GM19467 (cell line): ENCODE measurements at regions not wholly inside any gene's neighbourhood (a gene's known extent, or its start where the extent isn't known, plus 50 kb on each side); places are given as distances from the start of the nearest gene placed in this dataset.
A peak's percentile ranks its signal among the peaks of the same experiment; 100 is the strongest.

Experiments used
- ATAC-seq: cut with Tn5 transposase; IDR thresholded peaks from one replicate; pipeline ENCODE4 v1.9.1; 2021; ENCODE audit warnings: mild to moderate bottlenecking, moderate library complexity; ENCODE audit not compliant: unreplicated experiment

DNA sequence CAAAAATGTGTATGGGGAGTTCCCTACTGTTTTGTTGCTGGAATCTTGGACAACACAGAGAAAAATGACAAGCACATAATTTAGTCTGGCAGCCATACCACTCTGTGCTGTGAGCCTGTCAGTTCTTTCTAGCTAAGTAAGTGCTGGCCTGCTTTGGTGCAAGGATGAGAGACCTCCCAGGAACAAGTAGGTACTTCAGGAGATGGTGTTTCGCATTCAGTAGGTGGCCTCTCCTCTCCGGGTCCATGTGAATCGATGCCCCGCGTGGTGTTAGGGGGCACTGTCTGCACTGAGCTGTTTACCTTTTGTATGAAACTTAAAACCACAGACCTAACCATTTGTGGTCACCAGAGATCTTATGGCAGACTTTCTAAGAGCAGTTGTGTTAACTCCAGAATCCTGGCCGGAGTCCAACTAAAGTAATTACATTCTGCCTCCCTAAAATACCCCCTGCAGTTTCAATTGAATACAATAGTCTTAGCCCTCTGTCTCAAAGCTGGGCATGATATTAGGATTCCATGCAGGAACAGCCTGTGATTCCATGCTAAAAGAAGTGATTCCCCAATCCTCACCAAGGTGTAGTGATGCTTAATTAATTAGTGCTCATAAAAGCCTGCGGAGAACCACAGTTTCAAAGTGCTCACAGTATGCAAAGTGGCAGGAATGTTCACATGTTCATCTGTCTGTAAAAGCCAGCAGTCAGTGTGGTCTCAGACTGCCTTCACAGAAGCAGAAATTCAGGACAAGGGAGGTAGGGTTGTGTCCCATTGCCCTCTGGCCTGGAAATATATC is 64.2 kb downstream of the LLPH start:
- peak; percentile 80 for ATAC-seq

DNA sequence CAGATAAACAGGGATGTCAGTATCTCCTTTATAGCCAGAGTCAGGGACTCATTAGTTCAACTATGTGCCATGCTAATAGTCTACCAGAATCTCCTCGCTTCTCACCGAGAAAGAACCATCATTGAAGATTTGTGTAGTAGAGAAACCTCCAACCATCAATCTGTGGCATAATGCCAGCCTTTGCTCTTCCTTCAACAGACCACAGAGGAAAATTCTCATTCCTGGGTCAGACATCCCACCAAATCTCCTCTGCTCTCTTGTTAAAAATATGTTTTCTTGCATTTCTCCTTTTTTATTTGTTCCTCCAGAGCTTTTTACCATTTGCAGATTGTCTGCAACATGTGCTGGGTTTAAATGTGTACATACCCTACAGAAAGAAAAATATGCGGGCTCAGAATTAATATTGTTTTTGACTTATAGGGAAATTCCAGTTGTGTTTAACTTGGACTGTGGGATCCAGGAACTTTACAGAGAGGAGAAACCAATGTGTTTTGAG is 64.9 kb downstream of the LLPH start:
- ATAC-seq, result no peak

DNA sequence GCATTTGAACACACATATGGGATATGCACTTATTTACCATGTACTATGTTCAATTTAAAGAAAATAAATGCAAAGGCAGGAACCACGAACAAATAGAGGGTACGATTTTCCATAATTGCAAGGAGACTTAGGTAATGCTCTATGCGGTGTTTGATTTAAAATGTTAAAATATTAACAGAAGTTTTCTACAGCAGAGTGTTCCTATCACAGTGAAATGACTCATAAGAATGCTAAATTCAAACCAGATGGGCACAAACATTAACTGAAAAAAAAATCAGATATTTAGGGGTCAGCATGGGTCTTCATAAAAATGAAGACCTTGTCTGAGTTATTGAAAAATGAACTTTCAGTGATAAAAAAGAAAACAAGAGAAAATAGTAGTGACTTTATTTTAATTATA is 65.4 kb downstream of the LLPH start:
- ATAC-seq, result no peak

DNA sequence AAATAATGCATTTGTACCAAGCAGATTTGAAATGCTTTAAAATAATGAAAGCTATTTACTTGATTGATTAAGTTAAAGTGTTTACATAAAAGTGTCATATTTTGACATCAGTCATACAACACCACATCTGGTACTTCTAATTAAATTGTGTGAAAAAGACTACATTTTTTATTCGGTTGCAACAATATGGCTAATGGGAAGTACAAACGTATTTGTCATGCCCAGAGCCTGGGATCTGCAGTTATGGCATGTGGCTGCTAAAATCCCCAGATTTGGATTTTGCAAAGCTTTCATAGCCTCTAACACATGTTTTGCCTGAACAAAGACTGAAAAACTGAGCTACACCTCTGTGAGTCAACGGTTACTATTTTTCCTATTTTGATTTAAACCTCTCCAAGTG is 66.6 kb downstream of the LLPH start:
- no peak for ATAC-seq

DNA sequence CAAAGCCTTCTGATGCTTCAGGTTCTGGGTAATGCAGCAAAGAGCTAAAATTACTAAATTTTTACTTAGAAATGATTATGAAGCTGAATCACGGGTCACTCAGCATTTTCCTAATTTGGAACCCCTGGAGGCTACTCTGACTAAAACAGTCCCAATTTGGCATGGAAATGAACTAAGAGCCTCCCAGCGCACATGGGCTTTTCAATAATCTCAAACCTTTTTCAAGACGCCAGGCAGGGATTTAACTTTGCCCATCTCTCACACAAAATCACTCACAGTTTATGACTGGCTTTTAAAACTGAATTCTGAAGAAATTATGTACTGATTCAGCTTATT is 68.3 kb downstream of the LLPH start:
- ATAC-seq, result no peak

DNA sequence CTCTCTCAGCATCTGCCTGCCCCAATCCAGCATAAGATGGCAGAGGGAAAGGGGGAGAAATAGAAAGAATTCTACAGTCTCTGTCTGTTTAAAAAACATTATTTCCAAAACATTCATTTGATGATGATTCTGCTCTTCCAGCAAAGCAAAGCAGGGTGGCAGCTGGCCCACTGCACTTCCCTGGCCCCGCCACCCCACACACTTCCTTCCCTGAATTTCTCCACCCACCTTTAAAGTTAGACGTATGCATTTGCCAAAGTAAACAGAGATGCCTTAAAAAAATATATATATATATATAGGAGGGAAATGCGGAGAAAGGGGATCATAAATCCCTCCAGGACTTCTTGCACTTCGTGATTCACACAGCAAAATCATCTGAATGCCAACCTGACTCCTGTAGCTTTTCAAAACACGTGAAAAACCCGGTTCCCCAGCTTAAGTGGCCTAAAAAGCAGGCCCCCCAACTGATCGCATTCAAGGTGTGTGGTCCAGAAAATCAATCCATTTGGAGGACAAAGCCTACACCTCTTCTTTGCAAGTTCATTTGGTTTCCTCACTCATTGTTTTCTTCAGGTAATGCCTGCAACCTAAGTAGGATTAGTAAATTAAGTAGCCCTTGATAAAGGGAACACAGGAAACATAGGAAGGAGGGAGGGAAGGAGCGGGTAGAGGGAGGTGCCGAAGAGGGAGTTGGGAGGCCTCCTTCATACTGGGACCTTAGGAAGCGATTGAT is 68.8 kb downstream of the LLPH start:
- no peak for ATAC-seq

DNA sequence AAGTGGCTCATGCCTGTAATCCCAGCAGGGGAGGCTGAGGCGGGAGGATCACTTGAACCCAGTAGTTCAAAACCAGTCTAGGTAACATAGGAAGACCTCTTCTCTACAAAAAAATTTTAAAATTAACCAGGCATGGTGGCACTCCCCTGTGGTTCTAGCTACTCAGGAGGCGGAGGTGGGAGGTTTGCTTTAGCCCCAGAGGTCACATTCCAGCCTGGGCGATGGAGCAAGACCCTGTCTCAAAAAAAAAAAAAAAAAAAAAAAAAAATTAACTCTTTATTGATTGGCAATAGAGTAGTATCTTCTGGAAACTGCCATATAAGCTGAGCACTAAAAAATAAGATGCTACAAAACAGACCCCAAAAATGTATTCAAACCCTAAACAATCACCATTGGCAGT is 69.5 kb downstream of the LLPH start:
- no peak for ATAC-seq

DNA sequence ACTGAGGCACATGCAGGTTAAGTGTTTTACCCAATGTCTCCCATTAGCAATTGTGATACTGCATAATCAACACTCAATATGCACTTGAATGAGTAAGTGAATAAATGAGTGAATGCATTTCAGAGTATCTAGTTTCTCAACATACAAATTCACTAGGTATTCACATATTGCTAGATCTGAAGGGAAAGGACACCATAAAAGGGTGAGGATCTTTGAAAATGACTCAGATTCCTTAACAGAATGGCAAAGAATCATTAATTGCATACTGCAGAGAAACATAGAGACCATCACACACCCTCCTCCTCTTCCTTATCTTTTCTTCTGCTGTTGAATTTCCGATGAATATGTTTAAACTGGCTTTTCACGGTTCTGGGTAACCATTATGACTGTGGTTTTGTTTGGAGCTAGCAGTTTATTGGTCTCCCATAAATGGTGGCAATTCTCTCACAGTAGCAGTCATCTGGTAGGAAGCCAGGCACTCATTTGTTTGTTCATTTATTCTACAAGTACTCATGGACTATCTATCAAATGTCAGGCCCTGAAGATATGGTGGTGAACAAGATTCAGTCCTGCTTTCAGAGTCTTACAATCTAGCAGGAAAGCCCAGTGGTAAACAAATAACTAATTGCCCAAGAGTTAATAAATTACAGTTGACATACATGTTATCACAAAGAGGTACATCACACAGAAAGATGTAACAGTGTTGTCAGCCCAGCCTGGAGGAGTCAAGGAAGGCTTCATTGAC is 70.2 kb downstream of the LLPH start:
- no peak for ATAC-seq

DNA sequence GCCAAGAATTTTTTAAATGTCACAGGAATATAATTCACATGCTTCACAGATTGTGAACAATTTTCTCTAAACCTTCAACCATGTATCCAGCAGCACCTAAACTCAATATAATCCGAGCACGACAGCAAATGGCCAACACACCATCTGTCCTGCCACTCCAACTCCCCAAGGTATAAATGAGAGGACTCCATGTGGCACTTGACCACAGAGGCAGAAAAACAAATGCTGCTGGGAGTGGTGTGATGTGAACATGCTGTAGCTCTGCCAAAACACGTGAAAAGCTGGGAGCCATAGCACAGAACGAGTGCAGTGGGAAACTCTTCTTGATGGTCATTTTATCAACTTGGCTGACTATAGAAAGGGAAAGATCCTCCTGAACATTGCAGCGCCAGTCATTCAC is 70.9 kb downstream of the LLPH start:
- ATAC-seq, result no peak

DNA sequence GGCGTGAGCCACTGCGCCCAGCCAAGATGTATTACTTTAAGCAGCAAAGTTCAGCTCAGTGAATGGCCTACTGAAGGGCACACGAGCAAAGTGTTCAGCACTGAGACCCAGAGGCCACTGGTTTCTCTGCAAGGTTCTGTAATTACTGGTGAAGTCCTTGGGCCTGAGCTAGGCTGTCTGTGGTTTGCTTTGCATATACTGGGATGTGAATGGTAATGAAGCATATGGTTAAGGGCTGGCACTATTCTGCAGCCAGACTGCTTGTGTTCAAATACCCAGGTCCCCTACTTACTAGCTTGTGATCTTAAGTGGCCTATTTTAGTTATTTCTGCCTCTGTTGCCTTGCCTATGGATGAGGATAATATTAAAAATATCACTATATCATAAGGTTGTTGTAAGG is 72.0 kb downstream of the LLPH start:
- ATAC-seq, result no peak

DNA sequence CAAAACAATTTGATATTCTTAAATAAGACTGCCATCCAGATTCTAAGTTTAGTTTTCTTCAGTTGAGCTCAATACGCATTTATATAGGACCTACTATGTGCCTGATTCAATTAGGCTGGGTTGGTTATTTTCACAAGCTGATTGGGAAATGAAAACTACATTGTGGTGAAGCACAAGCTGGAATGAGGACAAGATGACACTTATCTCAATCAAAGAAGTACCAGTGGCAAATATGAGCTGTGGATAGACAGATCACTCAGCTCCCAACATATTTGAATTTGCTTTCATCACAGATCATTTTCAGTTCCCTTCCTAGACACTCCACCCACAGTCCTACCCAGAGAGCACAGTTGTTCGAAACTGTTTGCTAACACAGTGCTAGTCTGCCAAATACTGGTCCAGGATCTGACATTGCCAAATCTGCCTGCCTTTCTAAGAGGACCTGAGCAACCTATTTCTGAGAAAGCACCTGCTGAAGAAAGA is 74.7 kb downstream of the LLPH start:
- peak; percentile 67 for ATAC-seq

DNA sequence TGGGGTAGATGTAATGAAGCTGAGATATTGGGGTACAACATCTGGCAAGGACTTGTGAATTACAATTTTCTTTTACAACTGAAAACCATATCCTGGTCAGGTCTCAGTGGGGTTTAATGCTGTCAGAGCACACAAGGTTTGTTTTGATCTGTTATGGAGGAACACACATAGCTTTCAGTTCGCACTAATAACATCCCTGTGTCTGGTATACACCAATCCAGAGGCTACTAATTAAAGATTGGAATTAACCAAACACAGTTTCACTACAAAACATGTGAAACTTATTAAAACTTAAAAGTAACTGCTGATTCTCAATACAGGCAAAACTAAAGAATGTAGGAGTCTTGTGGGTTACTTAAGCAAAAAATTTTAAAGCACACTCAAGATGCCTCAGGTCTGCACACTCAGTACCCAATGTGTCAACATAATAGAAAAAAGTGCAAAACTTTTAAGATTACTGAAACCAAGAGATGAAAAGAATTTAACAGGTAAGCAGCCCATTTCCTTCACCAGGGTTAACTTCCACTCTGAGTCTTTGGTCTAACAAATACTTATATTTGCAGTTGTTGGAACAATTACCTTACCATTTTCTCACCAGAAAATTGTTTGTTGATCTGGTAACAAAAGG is 77.4 kb downstream of the LLPH start:
- ATAC-seq, result no peak

DNA sequence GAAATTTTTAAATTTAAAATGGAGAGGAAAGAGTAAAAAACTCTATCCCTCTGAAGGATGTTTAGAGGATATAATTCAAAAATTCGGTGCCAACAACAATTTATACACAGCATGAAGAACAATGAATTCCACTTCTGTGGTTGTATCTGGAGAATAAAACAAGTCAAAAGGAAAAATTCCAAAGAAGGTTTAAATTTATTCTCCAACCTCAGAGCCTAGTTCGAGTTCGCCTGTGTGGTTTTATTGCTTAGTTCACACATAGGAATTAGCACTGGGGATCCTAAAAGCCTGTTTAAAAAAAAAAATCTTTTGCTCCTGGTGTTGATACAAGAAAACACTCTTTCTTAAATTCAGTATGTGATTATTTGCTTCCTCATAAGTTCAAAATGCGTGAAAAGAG is 79.2 kb downstream of the LLPH start:
- no peak for ATAC-seq

DNA sequence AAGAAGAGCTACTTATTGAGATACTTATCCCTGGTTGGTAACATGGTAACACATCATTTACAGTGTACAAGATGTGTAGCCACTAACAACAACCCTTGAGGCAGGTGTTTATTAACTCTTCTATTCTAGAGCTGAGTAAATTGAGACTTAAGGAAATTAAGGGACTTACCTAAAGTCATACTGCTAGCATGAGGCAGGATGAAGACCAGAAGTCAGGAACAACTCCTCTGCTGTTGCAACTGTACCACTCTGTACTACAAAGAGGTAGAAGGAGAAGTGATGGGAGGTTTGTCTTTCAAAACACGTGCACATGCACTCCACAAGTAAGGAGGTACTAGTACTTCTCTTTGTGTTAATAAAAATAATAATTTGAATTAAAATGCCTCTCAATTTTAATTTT is 79.9 kb downstream of the LLPH start:
- ATAC-seq, result peak; percentile 42

DNA sequence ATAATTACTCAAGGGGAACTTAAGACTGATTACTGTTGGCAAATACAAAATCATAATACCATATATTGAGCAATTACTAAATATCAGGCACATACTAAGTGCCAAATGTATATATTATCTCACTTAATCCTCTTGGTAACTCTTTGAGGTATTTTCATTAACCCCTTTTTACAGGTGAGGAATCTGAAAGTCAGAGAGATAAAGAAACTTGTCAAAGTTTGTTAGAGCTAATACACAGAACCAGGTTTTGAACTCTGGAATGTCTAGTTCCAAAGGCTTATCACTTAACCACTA is 80.3 kb downstream of the LLPH start:
- ATAC-seq, result no peak

DNA sequence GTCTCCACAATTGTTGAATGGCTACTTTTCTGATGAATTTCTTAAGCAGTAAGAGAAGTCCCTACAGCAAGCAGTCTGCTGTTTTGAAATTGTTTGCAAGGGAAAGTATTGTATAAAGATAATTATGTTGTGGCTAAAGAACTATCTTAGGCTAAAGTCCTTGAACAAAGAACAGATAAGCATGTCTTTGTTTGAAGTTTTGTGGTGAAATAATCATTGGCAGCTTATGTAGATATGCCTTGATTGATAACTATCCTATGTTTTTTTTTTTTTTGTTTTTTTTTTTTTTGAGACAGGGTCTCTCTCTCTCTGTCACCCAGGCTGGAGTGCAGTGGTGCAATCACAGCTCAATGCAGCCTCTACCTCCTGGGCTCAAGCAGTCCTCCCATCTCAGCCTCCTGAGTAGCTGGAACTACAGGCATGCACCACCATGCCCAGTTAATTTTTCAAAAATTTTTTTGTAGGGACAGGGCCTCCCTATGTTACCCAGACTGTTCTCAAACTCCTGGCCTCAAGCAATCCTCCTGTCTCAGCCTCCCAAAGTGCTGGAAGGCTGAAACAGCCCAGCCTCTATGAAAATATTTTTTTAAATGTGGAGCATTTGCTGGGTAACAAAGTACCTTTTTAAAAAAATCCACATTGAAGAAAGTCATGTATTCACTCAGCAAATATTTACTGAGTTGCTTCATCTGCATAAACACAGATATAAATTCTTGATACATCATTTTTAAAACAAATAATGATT is 80.8 kb downstream of the LLPH start:
- no peak for ATAC-seq

DNA sequence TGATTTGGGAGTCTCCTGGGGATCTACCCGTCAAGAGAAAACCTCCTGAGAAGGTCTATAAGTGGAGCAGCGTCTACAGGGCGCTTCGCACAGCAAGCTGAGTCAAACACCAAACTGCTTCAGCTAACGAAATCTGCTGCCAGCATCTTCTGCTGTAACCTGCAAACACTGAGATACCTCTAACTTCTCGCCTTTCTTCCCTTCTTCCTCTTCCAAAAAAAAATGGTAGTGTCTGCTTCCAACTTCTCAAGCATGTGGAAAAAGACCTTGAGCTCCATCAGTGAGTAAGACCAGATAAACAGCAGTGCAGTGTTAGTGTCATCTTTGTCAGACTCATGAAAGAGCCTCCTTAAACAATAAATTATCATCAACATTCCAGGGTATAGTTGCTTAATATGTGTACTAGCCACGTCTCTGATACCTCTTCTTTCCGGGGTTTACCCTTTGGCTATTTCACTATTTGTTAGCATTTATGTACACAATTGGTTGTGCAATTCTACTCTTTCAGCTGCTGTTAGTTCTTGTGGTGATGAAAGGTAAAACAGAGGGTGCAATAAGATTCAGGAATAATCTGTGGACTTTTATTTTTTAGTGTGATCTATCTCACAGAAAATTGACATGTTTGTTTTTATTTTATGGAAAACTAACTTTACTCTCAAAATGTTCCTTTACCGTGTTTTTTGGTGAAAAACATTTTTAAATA is 81.6 kb downstream of the LLPH start:
- ATAC-seq, result no peak

DNA sequence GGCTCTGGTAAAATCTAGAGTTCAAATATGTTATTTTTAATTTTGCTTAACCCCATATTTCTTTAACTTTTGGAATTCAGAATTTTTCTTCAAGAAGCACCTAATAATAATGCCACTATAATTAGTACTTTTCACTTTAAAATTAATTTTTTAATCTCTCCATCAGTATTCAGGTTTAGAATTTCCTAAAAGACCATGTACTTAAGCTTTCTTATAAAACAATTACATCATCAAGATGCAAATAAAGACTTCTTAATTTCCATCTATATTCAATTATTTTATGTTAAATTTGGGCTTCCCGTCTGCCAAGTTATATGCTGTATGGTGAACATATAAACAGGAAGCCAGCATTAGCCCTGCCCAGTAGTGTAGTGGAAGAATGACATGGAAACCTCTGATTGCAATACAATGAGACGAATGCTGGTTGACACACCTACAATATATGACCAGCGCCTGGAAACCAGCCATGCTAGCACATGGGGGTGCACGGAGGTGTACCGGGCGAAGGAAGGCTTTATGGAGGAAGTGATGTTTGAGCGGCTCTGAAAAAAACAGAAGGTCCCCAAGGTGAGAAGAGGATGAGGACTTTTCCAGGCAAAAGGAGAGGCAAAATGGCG is 82.2 kb downstream of the LLPH start:
- ATAC-seq, result no peak

DNA sequence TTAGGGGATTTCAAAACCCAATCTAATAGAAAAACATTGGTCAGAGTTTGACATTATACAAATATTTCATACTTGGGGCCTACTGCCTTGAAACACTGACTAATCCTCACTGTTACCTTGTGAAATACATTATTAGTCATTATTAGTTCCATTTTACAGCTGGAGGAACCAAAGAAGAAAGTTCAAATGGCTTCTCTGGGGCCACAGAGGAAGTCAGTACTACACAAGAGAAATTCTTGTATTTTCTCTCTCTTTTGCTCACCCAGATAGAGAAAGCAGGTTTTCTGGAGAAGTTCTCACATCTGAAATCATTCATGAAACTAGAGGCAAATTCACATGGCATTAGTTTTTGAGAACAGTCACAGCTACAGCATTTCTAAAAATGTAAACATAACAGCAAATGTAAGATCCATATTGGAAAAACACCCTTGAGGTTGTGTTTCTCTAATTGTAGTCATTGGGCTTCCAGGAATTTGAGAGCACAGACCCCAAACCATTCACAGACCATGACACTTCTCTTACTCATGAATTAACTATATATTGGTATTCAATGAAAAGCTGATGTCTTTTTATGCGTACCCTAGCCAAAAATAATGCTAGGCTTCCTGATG is 83.0 kb downstream of the LLPH start:
- peak; percentile 80 for ATAC-seq
